ENCODE measurements at regions not wholly inside any gene's neighbourhood (a gene's known extent, or its start where the extent isn't known, plus 50 kb on each side); places are given as distances from the start of the nearest gene placed in this dataset.

DNA sequence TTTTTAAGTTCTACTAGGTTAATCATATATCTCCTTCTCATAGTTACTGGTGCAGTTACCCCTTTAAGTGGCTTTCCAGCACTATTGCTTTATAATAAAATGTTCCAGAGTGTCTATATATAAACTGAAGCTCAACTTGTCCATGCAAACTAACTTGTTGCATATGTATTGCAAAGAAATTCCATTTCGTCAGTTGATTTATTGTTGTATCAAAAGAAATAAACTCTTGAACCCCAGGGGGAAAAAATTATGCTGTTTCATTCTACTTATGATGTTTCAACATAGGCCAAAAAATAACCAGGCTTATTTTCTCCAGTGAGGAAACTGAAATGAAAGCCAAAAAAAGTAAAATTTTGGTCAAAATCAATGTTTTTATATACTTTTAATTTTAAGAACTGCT is 491.9 kb downstream of the NR4A2 start:
- 100% methylated on average over 1 of the region's 1 CpG; no CpG with 5 or more reads in 1 of the 2 experiments for WGBS, 2 experiments (ENCODE audit: insufficient coverage in 1 of 2, insufficient read length in 1 of 2)
- Histone ChIP-seq H3K36me3 (ENCODE audit: control insufficient read depth, insufficient read depth, low read length) (no peaks in the 10 kb centered on the region), H3K4me3 (ENCODE audit: low read length) (no peak overlapping the region), H3K4me1 (ENCODE audit: control insufficient read depth, insufficient read depth, low read length) (no peaks in the 10 kb centered on the region), H3K9ac (ENCODE audit: extremely low read depth, low read length, poor library complexity, severe bottlenecking) (no peak overlapping the region), H3K27me3 (ENCODE audit: control insufficient read depth, insufficient read depth, low read length, poor library complexity, severe bottlenecking) (no peaks in the 10 kb centered on the region), H3K27ac (ENCODE audit: low read depth, low read length) (no peak overlapping the region), H3K9me3 (ENCODE audit: control insufficient read depth, low read length) (no peaks in the 10 kb centered on the region)
- Mint-ChIP-seq H3K36me3 (ENCODE audit: low read depth) (no peaks in the 10 kb centered on the region), H3K27me3 (ENCODE audit: insufficient read depth) (no peaks in the 10 kb centered on the region), H3K4me1 (peaks cover 22% of the 10 kb centered on the region), H3K9me3 (no peaks in the 10 kb centered on the region), H3K4me3 (no peak overlapping the region), H3K27ac (no peak overlapping the region)
- no peak for DNase-seq
- TF ChIP-seq, protein P1, sequence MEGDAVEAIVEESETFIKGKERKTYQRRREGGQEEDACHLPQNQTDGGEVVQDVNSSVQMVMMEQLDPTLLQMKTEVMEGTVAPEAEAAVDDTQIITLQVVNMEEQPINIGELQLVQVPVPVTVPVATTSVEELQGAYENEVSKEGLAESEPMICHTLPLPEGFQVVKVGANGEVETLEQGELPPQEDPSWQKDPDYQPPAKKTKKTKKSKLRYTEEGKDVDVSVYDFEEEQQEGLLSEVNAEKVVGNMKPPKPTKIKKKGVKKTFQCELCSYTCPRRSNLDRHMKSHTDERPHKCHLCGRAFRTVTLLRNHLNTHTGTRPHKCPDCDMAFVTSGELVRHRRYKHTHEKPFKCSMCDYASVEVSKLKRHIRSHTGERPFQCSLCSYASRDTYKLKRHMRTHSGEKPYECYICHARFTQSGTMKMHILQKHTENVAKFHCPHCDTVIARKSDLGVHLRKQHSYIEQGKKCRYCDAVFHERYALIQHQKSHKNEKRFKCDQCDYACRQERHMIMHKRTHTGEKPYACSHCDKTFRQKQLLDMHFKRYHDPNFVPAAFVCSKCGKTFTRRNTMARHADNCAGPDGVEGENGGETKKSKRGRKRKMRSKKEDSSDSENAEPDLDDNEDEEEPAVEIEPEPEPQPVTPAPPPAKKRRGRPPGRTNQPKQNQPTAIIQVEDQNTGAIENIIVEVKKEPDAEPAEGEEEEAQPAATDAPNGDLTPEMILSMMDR (conservative IDR thresholded peaks at IDR 0.05) = no peak

DNA sequence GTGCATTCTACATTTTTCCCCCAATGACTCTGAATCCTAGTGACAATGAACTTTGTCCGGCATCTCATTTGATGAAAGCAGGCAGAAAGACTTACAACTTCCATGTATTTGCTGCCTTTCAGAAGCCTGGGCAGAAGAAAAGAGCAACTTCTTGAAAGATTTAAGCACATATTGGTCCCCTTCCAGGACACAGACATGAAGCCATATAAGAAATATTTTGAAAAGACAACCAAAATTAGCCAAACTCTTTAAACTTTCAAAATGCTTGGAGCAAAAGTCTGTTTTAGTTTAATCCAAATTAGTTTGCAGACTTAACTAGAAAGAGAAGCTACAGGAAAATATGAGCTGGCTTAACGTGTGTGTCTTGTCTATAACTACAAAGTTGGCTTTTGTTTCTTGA is 492.5 kb downstream of the NR4A2 start:
- peaks cover 20% of the 10 kb centered on the region for H3K4me1 Mint-ChIP-seq
- no peaks in the 10 kb centered on the region for H3K36me3 Mint-ChIP-seq (ENCODE audit: low read depth)
- no peaks in the 10 kb centered on the region for H3K9me3 Mint-ChIP-seq
- no peaks in the 10 kb centered on the region for H3K27me3 Mint-ChIP-seq (ENCODE audit: insufficient read depth)
- Histone ChIP-seq H3K27me3 (ENCODE audit: control insufficient read depth, insufficient read depth, low read length, poor library complexity, severe bottlenecking) (no peaks in the 10 kb centered on the region), H3K9me3 (ENCODE audit: control insufficient read depth, low read length) (no peaks in the 10 kb centered on the region), H3K27ac (ENCODE audit: low read depth, low read length) (no peak overlapping the region), H3K4me1 (ENCODE audit: control insufficient read depth, insufficient read depth, low read length) (no peaks in the 10 kb centered on the region), H3K9ac (ENCODE audit: extremely low read depth, low read length, poor library complexity, severe bottlenecking) (no peak overlapping the region), H3K36me3 (ENCODE audit: control insufficient read depth, insufficient read depth, low read length) (no peaks in the 10 kb centered on the region), H3K4me3 (ENCODE audit: low read length) (no peak overlapping the region)
- DNase-seq = no peak
- 83 to 97% methylated on average over 2 of the region's 2 CpGs for WGBS, 2 experiments (ENCODE audit: insufficient coverage in 1 of 2, insufficient read length in 1 of 2)
- TF ChIP-seq, protein P1 (conservative IDR thresholded peaks at IDR 0.05) = no peak
- H3K4me3 Mint-ChIP-seq = no peak overlapping the region
- H3K27ac Mint-ChIP-seq = no peak overlapping the region

DNA sequence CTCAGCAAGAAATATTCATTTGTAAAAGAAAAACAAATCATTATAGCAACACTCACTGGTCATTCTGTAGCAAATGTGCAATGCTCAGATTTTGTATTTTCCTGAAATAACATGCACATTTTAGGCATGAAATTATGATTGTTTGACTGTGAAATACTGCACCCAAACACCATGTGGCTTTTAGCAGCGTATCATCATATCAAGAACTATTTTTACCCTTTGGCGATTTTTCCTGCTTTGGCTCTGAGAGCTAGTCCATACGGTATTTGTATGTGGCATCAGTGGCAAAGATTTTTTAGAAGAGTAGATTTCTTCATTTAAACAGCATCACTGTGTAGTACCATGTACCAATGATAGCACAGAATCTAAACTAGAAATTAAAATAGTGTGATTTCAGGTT is 493.1 kb downstream of the NR4A2 start:
- 91% methylated on average over 3 of the region's 3 CpGs; no CpG with 5 or more reads in 1 of the 2 experiments for WGBS, 2 experiments (ENCODE audit: insufficient coverage in 1 of 2, insufficient read length in 1 of 2)
- no peak overlapping the region for H3K4me3 Mint-ChIP-seq
- H3K36me3 ChIP-seq (ENCODE audit: control insufficient read depth, insufficient read depth, low read length) = no peaks in the 10 kb centered on the region
- no peaks in the 10 kb centered on the region for H3K27me3 Mint-ChIP-seq (ENCODE audit: insufficient read depth)
- peaks cover 15% of the 10 kb centered on the region for H3K4me1 Mint-ChIP-seq
- no peaks in the 10 kb centered on the region for H3K4me1 ChIP-seq (ENCODE audit: control insufficient read depth, insufficient read depth, low read length)
- no peak overlapping the region for H3K27ac ChIP-seq (ENCODE audit: low read depth, low read length)
- H3K4me3 ChIP-seq (ENCODE audit: low read length) = no peak overlapping the region
- H3K9me3 ChIP-seq (ENCODE audit: control insufficient read depth, low read length) = no peaks in the 10 kb centered on the region
- no peaks in the 10 kb centered on the region for H3K27me3 ChIP-seq (ENCODE audit: control insufficient read depth, insufficient read depth, low read length, poor library complexity, severe bottlenecking)
- no peak overlapping the region for H3K9ac ChIP-seq (ENCODE audit: extremely low read depth, low read length, poor library complexity, severe bottlenecking)
- H3K9me3 Mint-ChIP-seq = no peaks in the 10 kb centered on the region
- H3K27ac Mint-ChIP-seq = no peak overlapping the region
- TF ChIP-seq, protein P1 (conservative IDR thresholded peaks at IDR 0.05) = no peak
- H3K36me3 Mint-ChIP-seq (ENCODE audit: low read depth) = no peaks in the 10 kb centered on the region
- DNase-seq = no peak

Data from endodermal cell (in vitro differentiated cells).